ENCODE measurements at regions not wholly inside any gene's neighbourhood (a gene's known extent, or its start where the extent isn't known, plus 50 kb on each side); places are given as distances from the start of the nearest gene placed in this dataset.
"Not testable (repeated sequence)": the region's sequence is repeated elsewhere in the genome, so short reads cannot be mapped to it uniquely, and the experiment has no call there.

- TF ChIP-seq CTCF (IDR thresholded peaks at IDR 0.05; ENCODE audit: unreplicated experiment): no peak
- Mint-ChIP-seq H3K9me3 (ENCODE audit: unreplicated experiment) (peaks cover 16% of the 10 kb centered on the region), H3K27me3 (ENCODE audit: insufficient read depth, unreplicated experiment) (no peaks in the 10 kb centered on the region), H3K27ac (ENCODE audit: low read depth, unreplicated experiment) (no peak overlapping the region), H3K4me3 (ENCODE audit: unreplicated experiment) (no peak overlapping the region), H3K36me3 (ENCODE audit: insufficient read depth, unreplicated experiment) (no peaks in the 10 kb centered on the region), H3K4me1 (ENCODE audit: insufficient read depth, unreplicated experiment) (no peaks in the 10 kb centered on the region)
- intact Hi-C loops (cut with micrococcal nuclease): no loop called here
- ChIA-PET CTCF (interaction anchor here (0.6 to 1.0 kb wide), 2 partner anchors 55 to 731 kb away, joined by 3 to 4 read pairs; no protein-coding TSS in a partner anchor), POLR2A (no interaction called here)
- BruUV-seq (replicated peaks): no TSS peak
- no peak for DNase-seq (ENCODE audit: unreplicated experiment)
Observed at GRCh38 chr2:53211201-53211774, 556.3 kb upstream of the CHAC2 start.

- no peak overlapping the region for H3K4me3 Mint-ChIP-seq (ENCODE audit: unreplicated experiment)
- peaks cover 16% of the 10 kb centered on the region for H3K9me3 Mint-ChIP-seq (ENCODE audit: unreplicated experiment)
- ChIA-PET CTCF (interaction anchor here (0.6 to 1.0 kb wide), 2 partner anchors 8 to 11 kb away, joined by 3 to 5 read pairs; no protein-coding TSS in a partner anchor), POLR2A (interaction anchor here (1.1 kb wide), 1 partner anchor 9 kb away, joined by 3 read pairs; no protein-coding TSS in a partner anchor)
- BruUV-seq (replicated peaks): no TSS peak
- H3K36me3 Mint-ChIP-seq (ENCODE audit: insufficient read depth, unreplicated experiment): no peaks in the 10 kb centered on the region
- H3K27me3 Mint-ChIP-seq (ENCODE audit: insufficient read depth, unreplicated experiment): no peaks in the 10 kb centered on the region
- intact Hi-C loops (cut with micrococcal nuclease): no loop called here
- no peak for TF ChIP-seq CTCF (IDR thresholded peaks at IDR 0.05; ENCODE audit: unreplicated experiment)
- no peak for DNase-seq (ENCODE audit: unreplicated experiment)
- no peaks in the 10 kb centered on the region for H3K4me1 Mint-ChIP-seq (ENCODE audit: insufficient read depth, unreplicated experiment)
- no peak overlapping the region for H3K27ac Mint-ChIP-seq (ENCODE audit: low read depth, unreplicated experiment)
Observed at GRCh38 chr2:53210538-53210937, 557.1 kb upstream of the CHAC2 start.

- Mint-ChIP-seq H3K4me1 (ENCODE audit: insufficient read depth, unreplicated experiment) (no peaks in the 10 kb centered on the region), H3K27me3 (ENCODE audit: insufficient read depth, unreplicated experiment) (no peaks in the 10 kb centered on the region), H3K9me3 (ENCODE audit: unreplicated experiment) (peaks cover 10% of the 10 kb centered on the region), H3K4me3 (ENCODE audit: unreplicated experiment) (no peak overlapping the region), H3K27ac (ENCODE audit: low read depth, unreplicated experiment) (no peak overlapping the region), H3K36me3 (ENCODE audit: insufficient read depth, unreplicated experiment) (no peaks in the 10 kb centered on the region)
- intact Hi-C loops (cut with micrococcal nuclease): loop anchor here (10.0 kb wide), 2 partner anchors 235 to 505 kb away; no protein-coding TSS in a partner anchor
- no peak for DNase-seq (ENCODE audit: unreplicated experiment)
- BruUV-seq (replicated peaks): no TSS peak
- ChIA-PET CTCF (interaction anchor here (0.6 to 1.0 kb wide), 2 partner anchors 8 to 12 kb away, joined by 3 to 5 read pairs; no protein-coding TSS in a partner anchor), POLR2A (interaction anchor here (0.7 to 1.1 kb wide), 2 partner anchors 8 to 103 kb away, joined by 3 to 4 read pairs; no protein-coding TSS in a partner anchor)
- TF ChIP-seq CTCF (IDR thresholded peaks at IDR 0.05; ENCODE audit: unreplicated experiment): no peak
Observed at GRCh38 chr2:53209679-53210458, 557.7 kb upstream of the CHAC2 start.

GRCh38 chr2:53208815-53209214 is 558.8 kb upstream of the CHAC2 start:
- Mint-ChIP-seq H3K4me3 (ENCODE audit: unreplicated experiment) (no peak overlapping the region), H3K36me3 (ENCODE audit: insufficient read depth, unreplicated experiment) (no peaks in the 10 kb centered on the region), H3K27ac (ENCODE audit: low read depth, unreplicated experiment) (no peak overlapping the region), H3K9me3 (ENCODE audit: unreplicated experiment) (no peaks in the 10 kb centered on the region), H3K4me1 (ENCODE audit: insufficient read depth, unreplicated experiment) (no peaks in the 10 kb centered on the region), H3K27me3 (ENCODE audit: insufficient read depth, unreplicated experiment) (no peaks in the 10 kb centered on the region)
- BruUV-seq (replicated peaks): no TSS peak
- CTCF ChIA-PET: interaction anchor here (0.6 kb wide), 1 partner anchor 399 kb away, joined by 4 read pairs; no protein-coding TSS in a partner anchor
- intact Hi-C loops (cut with micrococcal nuclease): loop anchor here (10.0 kb wide), 2 partner anchors 236 to 506 kb away; no protein-coding TSS in a partner anchor
- TF ChIP-seq CTCF (IDR thresholded peaks at IDR 0.05; ENCODE audit: unreplicated experiment): no peak
- DNase-seq (ENCODE audit: unreplicated experiment): no peak
- POLR2A ChIA-PET: no interaction called here

GRCh38 chr2:53206226-53206625 is 561.4 kb upstream of the CHAC2 start:
- CTCF ChIA-PET; DNase-seq (ENCODE audit: unreplicated experiment); H3K36me3 Mint-ChIP-seq (ENCODE audit: insufficient read depth, unreplicated experiment); H3K9me3 Mint-ChIP-seq (ENCODE audit: unreplicated experiment); H3K4me3 Mint-ChIP-seq (ENCODE audit: unreplicated experiment); POLR2A ChIA-PET; H3K27ac Mint-ChIP-seq (ENCODE audit: low read depth, unreplicated experiment); BruUV-seq (replicated peaks); H3K27me3 Mint-ChIP-seq (ENCODE audit: insufficient read depth, unreplicated experiment): not testable (repeated sequence)
- H3K4me1 Mint-ChIP-seq (ENCODE audit: insufficient read depth, unreplicated experiment): peaks cover 15% of the 10 kb centered on the region
- intact Hi-C loops (cut with micrococcal nuclease): loop anchor here (10.0 kb wide), 2 partner anchors 239 to 509 kb away; no protein-coding TSS in a partner anchor
